ENCODE measurements at regions not wholly inside any gene's neighbourhood (a gene's known extent, or its start where the extent isn't known, plus 50 kb on each side); places are given as distances from the start of the nearest gene placed in this dataset.

- no peak overlapping the region for H3K27ac ChIP-seq
- TF ChIP-seq ZFX (IDR thresholded peaks at IDR 0.05; ENCODE audit: borderline replicate concordance): no peak
- TF ChIP-seq CTCF (IDR thresholded peaks at IDR 0.05): no peak
Measured at GRCh38 chr4:46515940-46516339, 126.0 kb upstream of the GABRA2 start.

GRCh38 chr4:46508216-46508615, 118.3 kb upstream of the GABRA2 start:
- H3K27ac ChIP-seq: no peak overlapping the region
- no peak for TF ChIP-seq ZFX (IDR thresholded peaks at IDR 0.05; ENCODE audit: borderline replicate concordance)
- TF ChIP-seq CTCF (IDR thresholded peaks at IDR 0.05): no peak

- no peak for TF ChIP-seq CTCF (IDR thresholded peaks at IDR 0.05)
- TF ChIP-seq ZFX (IDR thresholded peaks at IDR 0.05; ENCODE audit: borderline replicate concordance): no peak
- H3K27ac ChIP-seq: no peak overlapping the region
Measured at GRCh38 chr4:46506876-46507275, 116.9 kb upstream of the GABRA2 start.

- H3K27ac ChIP-seq: no peak overlapping the region
- TF ChIP-seq ZFX (IDR thresholded peaks at IDR 0.05; ENCODE audit: borderline replicate concordance) (no peak), CTCF (IDR thresholded peaks at IDR 0.05) (no peak)
Measured at GRCh38 chr4:46505131-46505530, 115.2 kb upstream of the GABRA2 start.

- TF ChIP-seq ZFX (IDR thresholded peaks at IDR 0.05; ENCODE audit: borderline replicate concordance) (no peak), CTCF (IDR thresholded peaks at IDR 0.05) (no peak)
- no peak overlapping the region for H3K27ac ChIP-seq
Measured at GRCh38 chr4:46503739-46504138, 113.8 kb upstream of the GABRA2 start.

- H3K27ac ChIP-seq: no peak overlapping the region
- TF ChIP-seq CTCF (IDR thresholded peaks at IDR 0.05) (no peak), ZFX (IDR thresholded peaks at IDR 0.05; ENCODE audit: borderline replicate concordance) (no peak)
Measured at GRCh38 chr4:46492394-46492793, 102.5 kb upstream of the GABRA2 start.

GRCh38 chr4:46491455-46491854, 101.5 kb upstream of the GABRA2 start:
- H3K27ac ChIP-seq: no peak overlapping the region
- TF ChIP-seq ZFX (IDR thresholded peaks at IDR 0.05; ENCODE audit: borderline replicate concordance) (no peak), CTCF (IDR thresholded peaks at IDR 0.05) (no peak)

All from 22Rv1 (cell line).